Astrocyte (in vitro differentiated cells and primary cell): ENCODE measurements at regions not wholly inside any gene's neighbourhood (a gene's known extent, or its start where the extent isn't known, plus 50 kb on each side); places are given as distances from the start of the nearest gene placed in this dataset.

ENCODE experiments used
- DNase-seq: peaks from one replicate; pipeline ENCODE4 v3.0.0-alpha.2; 2010; ENCODE audit warnings: low read depth
- FAIRE-seq: peaks from 2 replicates; lab custom pipeline; 2011; peaks lifted over from hg19 to GRCh38; lab: Jason Lieb, UNC
- H2AFZ ChIP-seq: 2 replicates; pipeline ENCODE4 v1.6.0; 2012; ENCODE audit warnings: low read depth, low read length, inconsistent platforms
- H3K27ac ChIP-seq: 2 replicates; pipeline ENCODE4 v1.5.1; 2011; ENCODE audit warnings: low read depth, low read length, inconsistent platforms
- H3K27me3 ChIP-seq: 2 replicates; pipeline ENCODE4 v1.6.0; 2011; ENCODE audit warnings: low read length, inconsistent platforms; ENCODE audit not compliant: insufficient read depth
- H3K36me3 ChIP-seq: 2 replicates; pipeline ENCODE4 v1.5.1; 2011; ENCODE audit warnings: low read length, inconsistent platforms; ENCODE audit not compliant: insufficient read depth
- H3K4me1 ChIP-seq: 2 replicates; pipeline ENCODE4 v1.5.1; 2011; ENCODE audit warnings: low read length, inconsistent platforms; ENCODE audit not compliant: insufficient read depth
- H3K4me2 ChIP-seq: 2 replicates; pipeline ENCODE4 v1.6.0; 2012; ENCODE audit warnings: low read length, inconsistent platforms
- H3K4me3 ChIP-seq: 2 replicates; pipeline ENCODE4 v1.5.1; 2011; ENCODE audit warnings: low read depth, mild to moderate bottlenecking, low read length, inconsistent platforms; ENCODE audit not compliant: insufficient read depth
- H3K79me2 ChIP-seq: 2 replicates; pipeline ENCODE4 v1.6.0; 2012; ENCODE audit warnings: mild to moderate bottlenecking, low read length, inconsistent platforms; ENCODE audit not compliant: insufficient read depth
- H3K9ac ChIP-seq: 2 replicates; pipeline ENCODE4 v1.6.0; 2012; ENCODE audit warnings: mild to moderate bottlenecking, low read length, inconsistent platforms
- H3K9me3 ChIP-seq: 2 replicates; pipeline ENCODE4 v1.5.1; 2012; ENCODE audit warnings: low read depth, mild to moderate bottlenecking, low read length, inconsistent platforms; ENCODE audit not compliant: insufficient read depth
- H4K20me1 ChIP-seq: 2 replicates; pipeline ENCODE4 v1.6.0; 2012; ENCODE audit warnings: low read length, inconsistent platforms; ENCODE audit not compliant: insufficient read depth
- H3K27ac Mint-ChIP-seq: one replicate; pipeline ENCODE4 v1.8.0; 2021; ENCODE audit warnings: mild to moderate bottlenecking, mixed read lengths; ENCODE audit not compliant: unreplicated experiment
- H3K27me3 Mint-ChIP-seq: one replicate; pipeline ENCODE4 v1.8.0; 2021; ENCODE audit warnings: low read depth, mixed read lengths; ENCODE audit not compliant: unreplicated experiment
- H3K36me3 Mint-ChIP-seq: one replicate; pipeline ENCODE4 v1.8.0; 2021; ENCODE audit warnings: low read depth, mixed read lengths; ENCODE audit not compliant: unreplicated experiment
- H3K4me1 Mint-ChIP-seq: one replicate; pipeline ENCODE4 v1.8.0; 2021; ENCODE audit warnings: low read depth, mixed read lengths; ENCODE audit not compliant: unreplicated experiment
- H3K4me3 Mint-ChIP-seq: one replicate; pipeline ENCODE4 v1.8.0; 2021; ENCODE audit warnings: mild to moderate bottlenecking, moderate library complexity, mixed read lengths; ENCODE audit not compliant: unreplicated experiment
- H3K9me3 Mint-ChIP-seq: one replicate; pipeline ENCODE4 v1.8.0; 2021; ENCODE audit warnings: mild to moderate bottlenecking, mixed read lengths; ENCODE audit not compliant: unreplicated experiment
- CTCF ChIP-seq: IDR thresholded peaks from 2 replicates; pipeline ENCODE4 v1.5.1; 2011; ENCODE audit warnings: low read depth, mild to moderate bottlenecking, inconsistent platforms, low read length, moderate library complexity; ENCODE audit not compliant: insufficient read depth
- EZH2 ChIP-seq: IDR thresholded peaks from 2 replicates; pipeline ENCODE4 v1.6.1; 2012; ENCODE audit warnings: mild to moderate bottlenecking, low read length, inconsistent platforms; ENCODE audit not compliant: insufficient read depth

GRCh38 chr4:64121803-64122202 lies 287.4 kb downstream of the TECRL start:
- Mint-ChIP-seq H3K27ac (no peak overlapping the region), H3K27me3 (no peaks in the 10 kb centered on the region), H3K36me3 (no peaks in the 10 kb centered on the region), H3K4me1 (no peaks in the 10 kb centered on the region), H3K4me3 (no peak overlapping the region), H3K9me3 (peaks cover 10% of the 10 kb centered on the region)
- Histone ChIP-seq H3K27me3 (no peaks in the 10 kb centered on the region), H4K20me1 (no peaks in the 10 kb centered on the region), H3K27ac (no peak overlapping the region), H3K4me3 (no peak overlapping the region), H3K4me2 (no peak overlapping the region), H3K79me2 (no peaks in the 10 kb centered on the region), H3K9ac (no peak overlapping the region), H2AFZ (no peak overlapping the region), H3K36me3 (no peaks in the 10 kb centered on the region), H3K9me3 (no peaks in the 10 kb centered on the region), H3K4me1 (no peaks in the 10 kb centered on the region)
- no peak for TF ChIP-seq CTCF
- no peak for TF ChIP-seq EZH2
- DNase-seq (no peak), FAIRE-seq (no peak)

- Histone ChIP-seq H3K36me3 (no peaks in the 10 kb centered on the region), H3K79me2 (no peaks in the 10 kb centered on the region), H3K4me1 (no peaks in the 10 kb centered on the region), H3K9me3 (no peaks in the 10 kb centered on the region), H3K9ac (no peak overlapping the region), H2AFZ (no peak overlapping the region), H4K20me1 (no peaks in the 10 kb centered on the region), H3K27ac (no peak overlapping the region), H3K27me3 (no peaks in the 10 kb centered on the region), H3K4me3 (no peak overlapping the region), H3K4me2 (no peak overlapping the region)
- no peak for FAIRE-seq
- Mint-ChIP-seq H3K27ac (no peak overlapping the region), H3K27me3 (no peaks in the 10 kb centered on the region), H3K4me3 (no peak overlapping the region), H3K4me1 (no peaks in the 10 kb centered on the region), H3K36me3 (no peaks in the 10 kb centered on the region), H3K9me3 (no peaks in the 10 kb centered on the region)
- no peak for DNase-seq
- no peak for TF ChIP-seq EZH2
- no peak for TF ChIP-seq CTCF
Measured at GRCh38 chr4:64105903-64106302, 303.3 kb downstream of the TECRL start.

- no peak overlapping the region for H3K4me2 ChIP-seq
- H3K4me1 ChIP-seq = no peaks in the 10 kb centered on the region
- no peaks in the 10 kb centered on the region for H3K79me2 ChIP-seq
- Mint-ChIP-seq H3K27me3 (no peaks in the 10 kb centered on the region), H3K4me1 (no peaks in the 10 kb centered on the region), H3K36me3 (no peaks in the 10 kb centered on the region), H3K4me3 (no peak overlapping the region), H3K9me3 (peaks cover under 1% of the 10 kb centered on the region), H3K27ac (no peak overlapping the region)
- no peaks in the 10 kb centered on the region for H3K36me3 ChIP-seq
- no peaks in the 10 kb centered on the region for H3K27me3 ChIP-seq
- H4K20me1 ChIP-seq = no peaks in the 10 kb centered on the region
- no peak overlapping the region for H2AFZ ChIP-seq
- FAIRE-seq (no peak), DNase-seq (no peak)
- TF ChIP-seq EZH2 (no peak), CTCF (no peak)
- no peaks in the 10 kb centered on the region for H3K9me3 ChIP-seq
- H3K4me3 ChIP-seq = no peak overlapping the region
- H3K9ac ChIP-seq = no peak overlapping the region
- H3K27ac ChIP-seq = no peak overlapping the region
Measured at GRCh38 chr4:64095398-64095797, 313.9 kb downstream of the TECRL start.
